K562 (cell line): ENCODE measurements at regions not wholly inside any gene's neighbourhood (a gene's known extent, or its start where the extent isn't known, plus 50 kb on each side); places are given as distances from the start of the nearest gene placed in this dataset.

ENCODE experiments used
- OTX1 ChIP-seq: fragments of 450-650 bp; formaldehyde crosslinking; IDR thresholded peaks from 2 replicates; pipeline ENCODE4 v1.4.0; 2022; ENCODE audit warnings: mild to moderate bottlenecking
- SIRT6 ChIP-seq: IDR thresholded peaks from one replicate; pipeline ENCODE4 v1.6.1; 2012; ENCODE audit warnings: low read depth, mild to moderate bottlenecking, control low read depth, inconsistent platforms, low read length, moderate library complexity
- TAF1 ChIP-seq: IDR thresholded peaks from 2 replicates; pipeline ENCODE4 v1.6.1; 2011; ENCODE audit warnings: mild to moderate bottlenecking, low read length, moderate library complexity; ENCODE audit not compliant: insufficient read depth, control insufficient read depth, severe bottlenecking; ENCODE audit errors: extremely low read depth
- ZBTB12 ChIP-seq: fragments of 250-450 bp; sonication (Bioruptor Pico); IDR thresholded peaks from 2 replicates; pipeline ENCODE4 v1.4.0; 2020
- TF ChIP-seq, protein P1 (sequence below): sonication (generic); formaldehyde crosslinking; IDR thresholded peaks from 2 replicates; pipeline ENCODE4 v1.8.0; 2023; ENCODE audit warnings: mild to moderate bottlenecking, missing genetic modification reagents
- TF ChIP-seq, protein P2 (sequence below): sonication (generic); formaldehyde crosslinking; IDR thresholded peaks from 2 replicates; pipeline ENCODE4 v1.8.0; 2022; ENCODE audit warnings: mild to moderate bottlenecking, missing genetic modification reagents, borderline replicate concordance

DNA sequence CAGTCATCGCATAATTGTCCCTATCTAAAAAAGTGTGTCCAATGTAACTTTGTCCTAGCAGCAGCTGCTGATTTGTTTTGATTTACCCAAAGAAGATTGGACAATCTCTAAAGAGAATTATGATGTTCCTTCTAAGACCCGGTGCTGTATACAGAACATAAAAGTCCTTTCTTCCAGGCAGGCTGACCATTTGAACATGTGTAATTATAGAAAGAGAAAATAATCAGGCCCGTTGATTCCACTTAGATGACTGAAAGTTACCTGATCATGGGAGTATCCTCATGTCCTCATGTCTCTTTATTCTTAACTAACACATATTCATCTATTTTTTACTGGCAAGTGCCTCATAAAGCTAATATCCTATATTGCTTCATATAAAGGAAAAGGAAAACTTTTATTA, 164.1 kb upstream of the MRPS30 start:
- no peak for TF ChIP-seq OTX1
- TF ChIP-seq, protein P1, sequence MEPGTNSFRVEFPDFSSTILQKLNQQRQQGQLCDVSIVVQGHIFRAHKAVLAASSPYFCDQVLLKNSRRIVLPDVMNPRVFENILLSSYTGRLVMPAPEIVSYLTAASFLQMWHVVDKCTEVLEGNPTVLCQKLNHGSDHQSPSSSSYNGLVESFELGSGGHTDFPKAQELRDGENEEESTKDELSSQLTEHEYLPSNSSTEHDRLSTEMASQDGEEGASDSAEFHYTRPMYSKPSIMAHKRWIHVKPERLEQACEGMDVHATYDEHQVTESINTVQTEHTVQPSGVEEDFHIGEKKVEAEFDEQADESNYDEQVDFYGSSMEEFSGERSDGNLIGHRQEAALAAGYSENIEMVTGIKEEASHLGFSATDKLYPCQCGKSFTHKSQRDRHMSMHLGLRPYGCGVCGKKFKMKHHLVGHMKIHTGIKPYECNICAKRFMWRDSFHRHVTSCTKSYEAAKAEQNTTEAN: no peak
- TF ChIP-seq SIRT6: no peak
- no peak for TF ChIP-seq ZBTB12 (CRISPR knock-in tag)
- TF ChIP-seq, protein P2, sequence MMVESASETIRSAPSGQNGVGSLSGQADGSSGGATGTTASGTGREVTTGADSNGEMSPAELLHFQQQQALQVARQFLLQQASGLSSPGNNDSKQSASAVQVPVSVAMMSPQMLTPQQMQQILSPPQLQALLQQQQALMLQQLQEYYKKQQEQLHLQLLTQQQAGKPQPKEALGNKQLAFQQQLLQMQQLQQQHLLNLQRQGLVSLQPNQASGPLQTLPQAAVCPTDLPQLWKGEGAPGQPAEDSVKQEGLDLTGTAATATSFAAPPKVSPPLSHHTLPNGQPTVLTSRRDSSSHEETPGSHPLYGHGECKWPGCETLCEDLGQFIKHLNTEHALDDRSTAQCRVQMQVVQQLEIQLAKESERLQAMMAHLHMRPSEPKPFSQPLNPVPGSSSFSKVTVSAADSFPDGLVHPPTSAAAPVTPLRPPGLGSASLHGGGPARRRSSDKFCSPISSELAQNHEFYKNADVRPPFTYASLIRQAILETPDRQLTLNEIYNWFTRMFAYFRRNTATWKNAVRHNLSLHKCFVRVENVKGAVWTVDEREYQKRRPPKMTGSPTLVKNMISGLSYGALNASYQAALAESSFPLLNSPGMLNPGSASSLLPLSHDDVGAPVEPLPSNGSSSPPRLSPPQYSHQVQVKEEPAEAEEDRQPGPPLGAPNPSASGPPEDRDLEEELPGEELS (CRISPR knock-in tag): no peak
- no peak for TF ChIP-seq TAF1
